HG03571 (cell line): ENCODE measurements at regions not wholly inside any gene's neighbourhood (a gene's known extent, or its start where the extent isn't known, plus 50 kb on each side); places are given as distances from the start of the nearest gene placed in this dataset.
"Not testable (repeated sequence)": the region's sequence is repeated elsewhere in the genome, so short reads cannot be mapped to it uniquely, and the experiment has no call there.

Source experiments
- ATAC-seq: cut with Tn5 transposase; IDR thresholded peaks from one replicate; pipeline ENCODE4 v1.9.1; 2021; ENCODE audit not compliant: unreplicated experiment

GRCh38 chr5:57915536-57915935, 432.9 kb upstream of the ACTBL2 start:
- no peak for ATAC-seq

GRCh38 chr5:57911438-57911837, 428.8 kb upstream of the ACTBL2 start:
- ATAC-seq: no peak

- ATAC-seq: no peak
Observed at GRCh38 chr5:57906671-57907070, 424.1 kb upstream of the ACTBL2 start.

DNA sequence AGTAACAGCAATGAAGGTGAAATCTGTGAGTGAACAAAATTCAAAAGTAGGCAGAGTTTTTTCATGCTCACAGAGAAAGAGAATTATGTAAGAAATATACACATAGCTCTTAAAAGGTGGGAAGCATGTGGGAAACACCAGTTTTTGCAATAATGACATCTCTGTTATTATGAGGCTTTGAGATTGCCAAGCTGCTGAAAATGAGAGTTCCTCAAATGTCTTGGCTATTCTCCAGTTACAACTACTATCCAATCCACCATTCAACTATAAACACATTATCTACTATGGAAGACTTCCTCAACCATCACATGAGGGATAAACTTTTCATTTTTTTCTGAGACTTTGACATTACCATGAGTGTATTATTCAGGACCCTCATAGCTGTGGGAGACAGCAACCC, 420.8 kb upstream of the ACTBL2 start:
- ATAC-seq: no peak

- no peak for ATAC-seq
Observed at GRCh38 chr5:57902095-57902494, 419.5 kb upstream of the ACTBL2 start.

- ATAC-seq: no peak
Observed at GRCh38 chr5:57900381-57900944, 417.9 kb upstream of the ACTBL2 start.

DNA sequence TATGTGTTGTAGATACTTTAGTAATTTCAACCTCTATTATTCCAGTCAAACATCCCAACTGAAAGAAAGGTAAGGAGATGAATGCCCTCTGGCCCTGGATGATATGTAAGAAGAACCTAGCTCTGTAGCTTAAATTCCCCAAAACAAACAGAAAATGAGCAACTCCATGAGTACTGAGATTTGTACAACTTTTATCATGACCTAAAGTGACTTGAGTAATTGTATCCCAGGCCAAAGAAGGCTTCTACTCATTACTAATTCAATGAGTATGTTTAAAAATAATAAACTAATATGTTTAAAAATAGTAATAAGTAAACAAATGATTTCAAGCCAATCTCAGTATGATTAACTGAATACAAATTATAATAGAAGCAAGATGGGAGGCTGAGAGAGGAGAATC, 414.0 kb upstream of the ACTBL2 start:
- ATAC-seq: no peak

DNA sequence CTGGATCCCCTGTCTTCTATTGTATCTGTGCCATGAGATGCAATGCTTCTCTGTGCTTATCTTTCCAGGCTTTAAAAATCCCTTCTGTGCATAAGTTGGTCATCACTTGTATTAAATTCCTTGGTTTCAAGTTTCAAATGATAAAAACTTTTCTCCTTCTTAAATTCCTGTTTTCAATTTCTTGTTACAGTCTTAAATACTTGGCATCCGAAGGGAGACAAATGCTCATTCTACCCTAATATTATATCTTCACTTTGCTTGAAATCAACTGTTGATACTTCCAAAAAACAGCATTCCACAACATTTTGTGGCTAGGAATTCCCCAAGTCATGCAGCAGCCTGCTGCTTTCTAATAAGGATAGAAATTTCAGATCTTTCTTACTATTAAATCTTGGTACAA, 413.2 kb upstream of the ACTBL2 start:
- ATAC-seq: no peak

DNA sequence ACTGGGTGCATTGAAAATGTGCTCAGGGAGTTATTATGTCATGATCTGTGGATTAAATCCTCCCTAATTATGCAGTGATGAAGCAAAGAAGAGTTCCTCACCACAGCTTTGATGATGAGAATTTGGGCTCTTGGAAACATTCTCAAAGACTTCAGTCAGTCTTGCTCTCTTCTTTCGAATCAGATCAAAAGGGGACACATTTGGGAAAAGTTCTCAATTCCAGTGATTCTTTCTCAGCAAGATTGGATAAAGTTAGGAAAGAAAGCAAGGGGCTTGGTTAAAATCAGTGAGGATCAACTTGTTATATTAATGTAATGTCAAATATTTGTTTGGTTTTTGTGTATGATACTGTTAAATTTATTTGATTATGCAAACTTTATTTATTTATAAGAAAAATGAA, 411.3 kb upstream of the ACTBL2 start:
- no peak for ATAC-seq

DNA sequence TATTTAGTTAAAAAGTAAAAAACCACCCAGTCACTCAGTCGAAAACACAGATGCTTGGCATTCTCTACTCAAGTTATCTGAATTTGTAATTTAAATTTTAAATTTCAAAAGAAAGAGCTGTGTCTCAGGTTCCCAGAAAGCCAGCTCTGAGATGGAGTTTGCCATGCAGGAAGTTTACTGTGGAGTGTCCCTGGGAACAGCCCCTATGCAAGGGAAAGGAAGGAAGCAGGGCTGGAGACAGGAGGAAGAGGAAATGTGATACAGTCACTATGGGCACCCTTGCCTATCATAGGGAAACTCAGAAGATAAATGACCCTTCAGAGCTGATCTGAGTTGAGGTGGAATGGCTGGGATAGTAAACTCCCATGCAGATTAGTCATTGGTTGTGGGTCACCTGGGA, 408.8 kb upstream of the ACTBL2 start:
- no peak for ATAC-seq

GRCh38 chr5:57889558-57889957, 406.9 kb upstream of the ACTBL2 start:
- ATAC-seq: no peak

- ATAC-seq: no peak
Observed at GRCh38 chr5:57887851-57888621, 405.4 kb upstream of the ACTBL2 start.

- ATAC-seq: no peak
Observed at GRCh38 chr5:57884346-57885102, 401.9 kb upstream of the ACTBL2 start.

DNA sequence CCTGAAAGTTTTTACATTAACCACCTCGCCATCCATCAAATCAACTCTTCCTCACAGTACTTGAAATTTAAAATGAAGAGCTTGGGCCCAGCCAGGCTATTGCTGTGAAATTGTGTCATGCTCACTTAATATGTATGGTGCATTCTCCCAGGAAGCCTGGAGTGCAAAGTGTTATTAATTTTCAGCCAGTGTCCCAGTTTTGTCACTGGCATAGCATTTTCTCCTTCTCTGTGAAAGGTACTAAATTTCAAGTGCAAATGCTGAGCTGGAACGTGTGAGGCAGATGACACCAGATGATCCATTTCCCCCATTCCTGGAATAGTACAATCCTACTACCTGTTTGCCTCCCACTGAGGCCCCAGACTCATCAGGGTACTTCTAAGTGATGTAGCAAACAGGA, 397.6 kb upstream of the ACTBL2 start:
- ATAC-seq: no peak

DNA sequence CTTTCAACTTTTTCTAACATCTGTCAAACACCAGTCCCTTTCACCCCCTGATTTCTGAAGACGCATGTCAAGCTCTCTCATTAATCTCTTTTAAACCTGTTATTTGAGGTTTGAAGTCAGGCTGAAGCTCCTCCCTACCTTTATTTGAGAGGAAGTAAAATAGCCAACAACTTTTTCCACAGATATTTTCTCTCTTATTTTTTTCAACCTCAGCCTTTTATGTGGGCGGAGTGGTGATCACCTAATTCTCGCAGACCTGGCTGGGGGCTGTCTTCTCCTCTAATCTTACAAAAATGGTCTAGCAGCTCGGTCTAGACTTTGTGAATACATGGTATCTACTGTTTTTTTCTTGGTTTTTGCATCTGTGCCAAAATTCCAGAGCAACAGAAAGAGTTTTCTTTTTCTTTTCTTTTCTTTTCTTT, 395.7 kb upstream of the ACTBL2 start:
- ATAC-seq: no peak

DNA sequence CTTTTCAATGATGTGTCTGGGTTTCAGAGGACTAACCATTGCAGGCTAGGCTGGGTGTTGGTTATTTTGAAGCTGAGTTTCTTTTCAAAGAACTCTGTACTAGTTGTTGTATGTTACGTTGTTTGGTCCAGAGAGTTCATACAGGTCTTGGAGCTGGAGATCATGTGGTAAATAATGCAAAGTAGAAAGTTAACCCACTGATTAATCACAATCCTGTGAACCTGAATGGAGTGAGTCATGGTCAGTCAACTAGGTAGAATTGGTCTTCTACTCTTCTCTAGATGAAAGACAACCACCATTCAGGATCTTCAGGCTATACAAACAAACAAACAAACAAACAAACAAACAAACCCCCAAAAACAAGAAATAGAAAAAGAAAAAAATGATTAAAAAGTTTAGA, 388.9 kb upstream of the ACTBL2 start:
- no peak for ATAC-seq

GRCh38 chr5:57870267-57870666, 387.7 kb upstream of the ACTBL2 start:
- not testable (repeated sequence) for ATAC-seq

- ATAC-seq: no peak
Observed at GRCh38 chr5:57863661-57864060, 381.1 kb upstream of the ACTBL2 start.

DNA sequence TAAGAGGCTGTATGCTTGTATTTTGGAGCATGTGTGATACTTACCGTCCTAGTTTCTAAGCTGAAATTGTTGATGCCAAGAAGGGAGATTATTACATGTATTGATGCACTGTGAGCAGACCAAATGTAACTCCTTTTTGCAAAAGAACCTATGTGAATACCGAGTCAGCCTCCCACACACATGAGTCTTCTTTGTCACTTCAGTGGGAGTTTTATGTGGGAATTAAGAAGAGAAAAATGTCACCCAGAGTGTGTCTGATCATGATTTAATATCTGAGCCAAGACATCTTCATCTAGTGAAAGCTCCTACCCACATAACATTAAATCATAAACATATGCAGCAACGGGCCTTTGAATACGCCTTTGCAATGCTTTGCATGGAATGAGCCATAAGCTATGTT, 380.3 kb upstream of the ACTBL2 start:
- no peak for ATAC-seq

DNA sequence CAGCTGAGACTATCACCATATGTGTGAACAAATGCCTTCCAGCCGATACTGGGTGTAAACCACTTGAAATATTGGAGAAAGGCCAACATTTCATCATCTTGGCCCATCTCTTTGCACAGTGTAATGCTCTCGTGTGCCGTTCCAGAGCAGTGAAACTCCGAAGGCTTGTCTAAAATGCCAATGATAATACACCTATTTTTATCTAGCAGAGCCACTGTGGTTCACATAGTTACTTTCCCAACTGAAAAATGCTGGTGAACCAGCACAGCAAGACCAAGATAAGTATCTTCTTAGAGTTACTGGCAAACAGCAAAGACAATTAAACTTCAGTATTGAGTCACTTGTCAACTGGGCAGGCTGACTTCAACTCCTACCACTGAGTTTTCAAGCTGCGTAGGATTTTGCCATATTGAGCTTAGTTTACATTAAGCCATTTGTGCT, 379.9 kb upstream of the ACTBL2 start:
- ATAC-seq: no peak

DNA sequence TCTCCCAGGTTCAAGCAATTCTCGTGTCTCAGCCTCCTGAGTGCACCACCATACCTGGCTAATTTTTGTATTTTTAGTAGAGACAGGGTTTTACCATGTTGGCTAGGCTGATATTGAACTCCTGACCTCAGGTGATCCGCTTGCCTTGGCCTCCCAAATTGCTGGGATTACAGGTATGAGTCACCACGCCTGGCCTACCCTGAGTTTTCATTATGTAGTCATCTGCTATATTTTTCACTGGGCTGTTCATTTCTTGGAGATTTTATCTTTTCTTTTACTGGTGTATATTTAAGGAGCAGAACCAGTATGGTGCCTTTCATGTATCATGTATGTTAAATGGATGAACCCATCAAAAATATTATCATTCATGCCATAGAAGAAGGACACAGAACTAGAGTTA, 377.0 kb upstream of the ACTBL2 start:
- ATAC-seq: no peak

DNA sequence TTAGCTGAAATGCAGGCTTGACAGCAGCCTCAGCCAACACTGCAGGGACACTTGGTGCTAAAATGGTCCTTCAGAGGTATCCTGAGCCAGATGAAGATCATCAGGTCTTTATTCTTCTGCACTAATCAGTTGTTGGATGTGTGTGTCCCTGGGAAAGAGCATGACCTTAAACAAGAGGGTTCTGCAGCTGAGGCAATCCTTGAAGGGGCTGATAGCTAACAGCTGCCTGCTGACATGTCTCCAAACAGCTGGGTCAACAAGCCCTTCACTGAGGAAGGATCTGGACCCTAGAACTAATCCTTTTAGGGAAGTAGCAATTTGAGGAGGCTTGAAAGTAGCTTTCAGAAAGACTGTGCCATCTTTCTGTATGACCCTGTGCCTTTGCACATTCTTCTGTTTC, 376.3 kb upstream of the ACTBL2 start:
- no peak for ATAC-seq
